ENCODE measurements at regions not wholly inside any gene's neighbourhood (a gene's known extent, or its start where the extent isn't known, plus 50 kb on each side); places are given as distances from the start of the nearest gene placed in this dataset.
A peak's percentile ranks its signal among the peaks of the same experiment; 100 is the strongest.

- DNase-seq (ENCODE audit: low read depth, low spot score) = peak; percentile 33
- TF ChIP-seq CTCF (IDR thresholded peaks at IDR 0.05; ENCODE audit: low read depth, low read length) = no peak
- H3K9me3 ChIP-seq (ENCODE audit: control insufficient read depth, insufficient read depth, low read length) = no peaks in the 10 kb centered on the region
- ChIA-PET POLR2A (no interaction called here), CTCF (interaction anchor here (0.9 kb wide), 1 partner anchor 133 kb away, joined by 3 read pairs; no protein-coding TSS in a partner anchor)
- no peak overlapping the region for H3K27ac ChIP-seq (ENCODE audit: low read depth, low read length)
- H3K4me3 ChIP-seq (ENCODE audit: low read depth, low read length) = no peak overlapping the region
- H3K27me3 ChIP-seq (ENCODE audit: control insufficient read depth, insufficient read depth, low read length) = no peaks in the 10 kb centered on the region
Measured at GRCh38 chr6:91462241-91462640, 875.4 kb upstream of the MAP3K7 start.

- no peak for DNase-seq (ENCODE audit: low read depth, low spot score)
- Histone ChIP-seq H3K4me3 (ENCODE audit: low read depth, low read length) (no peak overlapping the region), H3K27ac (ENCODE audit: low read depth, low read length) (no peak overlapping the region), H3K9me3 (ENCODE audit: control insufficient read depth, insufficient read depth, low read length) (no peaks in the 10 kb centered on the region), H3K27me3 (ENCODE audit: control insufficient read depth, insufficient read depth, low read length) (no peaks in the 10 kb centered on the region)
- TF ChIP-seq CTCF (IDR thresholded peaks at IDR 0.05; ENCODE audit: low read depth, low read length) = no peak
- POLR2A ChIA-PET = interaction anchor here (0.5 kb wide), 1 partner anchor 18 kb away, joined by 3 read pairs; no protein-coding TSS in a partner anchor
- CTCF ChIA-PET = no interaction called here
Measured at GRCh38 chr6:91453224-91453878, 866.5 kb upstream of the MAP3K7 start.

- DNase-seq (ENCODE audit: low read depth, low spot score) = no peak
- H3K27me3 ChIP-seq (ENCODE audit: control insufficient read depth, insufficient read depth, low read length) = no peaks in the 10 kb centered on the region
- H3K27ac ChIP-seq (ENCODE audit: low read depth, low read length) = peak overlapping the region; percentile 23
- H3K9me3 ChIP-seq (ENCODE audit: control insufficient read depth, insufficient read depth, low read length) = no peaks in the 10 kb centered on the region
- ChIA-PET POLR2A (no interaction called here), CTCF (no interaction called here)
- H3K4me3 ChIP-seq (ENCODE audit: low read depth, low read length) = no peak overlapping the region
- no peak for TF ChIP-seq CTCF (IDR thresholded peaks at IDR 0.05; ENCODE audit: low read depth, low read length)
Measured at GRCh38 chr6:91449539-91449938, 862.7 kb upstream of the MAP3K7 start.

DNA sequence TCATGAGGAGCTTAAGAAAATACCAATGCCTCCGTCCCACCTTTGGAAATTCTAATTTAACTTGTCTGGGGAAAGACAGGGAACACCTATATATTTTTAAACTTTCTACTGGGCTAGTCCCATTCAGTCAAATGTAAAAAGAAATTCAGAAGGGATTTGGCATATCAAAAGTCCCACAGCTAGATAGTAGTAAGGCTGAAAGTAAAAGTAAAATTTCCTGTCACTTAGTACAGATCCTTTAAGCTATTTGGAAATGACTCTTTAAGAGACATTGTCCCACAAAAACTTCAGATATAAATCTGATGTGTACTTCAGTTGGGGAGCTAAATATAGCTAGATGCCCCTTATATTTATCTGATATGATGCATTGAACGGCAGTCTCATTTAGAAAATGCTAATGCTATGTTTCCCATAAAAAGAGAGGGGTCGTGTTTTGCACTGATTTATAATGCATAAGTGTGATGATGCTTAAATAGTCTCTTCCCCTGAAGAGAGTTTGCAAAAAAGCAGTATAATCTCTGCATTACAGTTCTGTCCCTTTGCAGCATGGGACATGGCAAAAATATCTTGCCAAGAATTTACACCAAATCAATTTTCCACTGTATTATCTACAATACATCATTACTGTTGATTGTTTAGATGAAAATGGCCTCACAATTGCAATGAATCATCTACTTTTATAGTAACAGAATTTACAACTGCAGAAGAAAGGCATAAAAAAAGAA lies 860.8 kb upstream of the MAP3K7 start:
- POLR2A ChIA-PET = no interaction called here
- H3K27me3 ChIP-seq (ENCODE audit: control insufficient read depth, insufficient read depth, low read length) = no peaks in the 10 kb centered on the region
- CTCF ChIA-PET = no interaction called here
- DNase-seq (ENCODE audit: low read depth, low spot score) = no peak
- TF ChIP-seq CTCF (IDR thresholded peaks at IDR 0.05; ENCODE audit: low read depth, low read length) = no peak
- H3K9me3 ChIP-seq (ENCODE audit: control insufficient read depth, insufficient read depth, low read length) = no peaks in the 10 kb centered on the region
- H3K27ac ChIP-seq (ENCODE audit: low read depth, low read length) = no peak overlapping the region
- H3K4me3 ChIP-seq (ENCODE audit: low read depth, low read length) = no peak overlapping the region

DNA sequence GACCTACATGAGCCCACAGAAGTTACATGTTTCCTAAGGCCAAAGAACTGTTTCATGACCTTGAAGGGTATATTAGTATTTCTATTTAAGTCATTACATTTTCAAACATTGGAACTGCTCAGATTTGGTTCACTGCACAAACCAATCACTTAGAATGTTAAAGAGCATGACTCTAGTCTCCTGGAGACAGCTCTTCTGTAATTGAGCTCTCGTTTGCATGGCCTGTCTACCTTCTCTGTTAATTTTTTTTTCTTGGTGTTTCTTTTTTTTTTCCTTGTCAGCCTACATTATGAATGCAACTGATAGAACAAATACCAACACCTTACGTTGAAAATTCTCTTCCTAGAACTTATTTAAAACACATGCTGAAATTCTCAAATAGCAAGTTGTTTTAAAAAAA lies 860.2 kb upstream of the MAP3K7 start:
- no peak for TF ChIP-seq CTCF (IDR thresholded peaks at IDR 0.05; ENCODE audit: low read depth, low read length)
- no peak overlapping the region for H3K4me3 ChIP-seq (ENCODE audit: low read depth, low read length)
- H3K9me3 ChIP-seq (ENCODE audit: control insufficient read depth, insufficient read depth, low read length) = no peaks in the 10 kb centered on the region
- H3K27ac ChIP-seq (ENCODE audit: low read depth, low read length) = no peak overlapping the region
- no peak for DNase-seq (ENCODE audit: low read depth, low spot score)
- ChIA-PET POLR2A (no interaction called here), CTCF (no interaction called here)
- H3K27me3 ChIP-seq (ENCODE audit: control insufficient read depth, insufficient read depth, low read length) = no peaks in the 10 kb centered on the region

All from AG04450 (cell line).